GM12878 (cell line): ENCODE measurements at regions not wholly inside any gene's neighbourhood (a gene's known extent, or its start where the extent isn't known, plus 50 kb on each side); places are given as distances from the start of the nearest gene placed in this dataset.

ENCODE experiments used
- ATAC-seq: fragments of 200-7000 bp; cut with Tn5 transposase; 3 replicates; pipeline ENCODE4 v1.9.1; 2020; ENCODE audit warnings: mild to moderate bottlenecking, moderate library complexity
- BruUV-seq: library from RNA; stranded (reverse); fragments of 400-500 nt; replicated peaks from 2 replicates; lab custom pipeline; 2021; lab: Mats Ljungman, UMichigan
- CTCF ChIA-PET: fragments of 300-600 bp; sonication (Branson Sonifier 250); formaldehyde crosslinking; extraction: SDS; loops from one replicate; lab custom pipeline; 2021; ENCODE audit warnings: inconsistent platforms; lab: Yijun Ruan, JAX
- POLR2A ChIA-PET: fragments of 350-600 bp; formaldehyde crosslinking; extraction: SDS; loops from one replicate; lab custom pipeline; 2021; ENCODE audit warnings: inconsistent platforms; lab: Charles Lee
- RAD21 ChIA-PET: fragments of 300-600 bp; sonication (Branson Sonifier 250); formaldehyde crosslinking; loops from one replicate; lab custom pipeline; 2023; ENCODE audit warnings: antibody characterized with exemption; ENCODE audit not compliant: unreplicated experiment; lab: Charles Lee
- SMC1A ChIA-PET: fragments of 300-600 bp; sonication (Branson Sonifier 250); formaldehyde crosslinking; loops from one replicate; lab custom pipeline; 2023; ENCODE audit not compliant: unreplicated experiment, uncharacterized antibody; lab: Charles Lee
- DNase-seq: peaks from one replicate; pipeline ENCODE4 v3.0.0-alpha.2; 2011; ENCODE audit warnings: low read depth, low spot score
- FAIRE-seq: peaks from 3 replicates; lab custom pipeline; 2011; peaks lifted over from hg19 to GRCh38; lab: Jason Lieb, UNC
- H2AFZ ChIP-seq: 2 replicates; pipeline ENCODE4 v1.6.0; 2011; ENCODE audit warnings: low read depth, low read length, control low read depth; ENCODE audit not compliant: control insufficient read depth
- H3K27ac ChIP-seq: 2 replicates; pipeline ENCODE4 v1.5.1; 2011; ENCODE audit warnings: control low read depth; ENCODE audit not compliant: control insufficient read depth, insufficient read depth
- H3K27me3 ChIP-seq, 2 experiments: replicated peaks in 1 of 2; 2 replicates each; pipeline versions ENCODE4 v1.6.0 to v1.6.1; 2011; ENCODE audit warnings: low read length in 1 of 2; ENCODE audit not compliant: control insufficient read depth in 2 of 2, insufficient read depth in 2 of 2
- H3K36me3 ChIP-seq, 2 experiments: 2 replicates each; pipeline ENCODE4 v1.5.1; 2011; ENCODE audit warnings: low read length in 1 of 2; ENCODE audit not compliant: control insufficient read depth in 2 of 2, insufficient read depth in 2 of 2
- H3K4me1 ChIP-seq: 2 replicates; pipeline ENCODE4 v1.6.1; 2011; ENCODE audit warnings: mild to moderate bottlenecking, low read length, moderate library complexity, mixed read lengths; ENCODE audit not compliant: control insufficient read depth, insufficient read depth
- H3K4me2 ChIP-seq: 2 replicates; pipeline ENCODE4 v1.6.0; 2011; ENCODE audit warnings: control low read depth; ENCODE audit not compliant: control insufficient read depth, insufficient read depth
- H3K4me3 ChIP-seq: fragments of 200-600 bp; sonication (generic); 2 replicates; pipeline ENCODE4 v1.5.1; 2016
- H3K79me2 ChIP-seq: 2 replicates; pipeline ENCODE4 v1.6.0; 2011; ENCODE audit warnings: low read length; ENCODE audit not compliant: control insufficient read depth, insufficient read depth
- H3K9ac ChIP-seq: 2 replicates; pipeline ENCODE4 v1.8.0; 2011; ENCODE audit warnings: low read length, control low read depth, mixed read lengths; ENCODE audit not compliant: control insufficient read depth, insufficient read depth
- H3K9me3 ChIP-seq: replicated peaks from 3 replicates; pipeline ENCODE4 v1.5.1; 2011; ENCODE audit warnings: mild to moderate bottlenecking, low read length; ENCODE audit not compliant: control insufficient read depth, insufficient read depth
- H4K20me1 ChIP-seq: 2 replicates; pipeline ENCODE4 v1.6.0; 2011; ENCODE audit not compliant: control insufficient read depth, insufficient read depth
- DPF2 ChIP-seq: fragments of 450-650 bp; IDR thresholded peaks from 2 replicates; pipeline ENCODE4 v1.6.1; 2017; ENCODE audit warnings: mild to moderate bottlenecking
- NR2C1 ChIP-seq: fragments of 450-650 bp; IDR thresholded peaks from 2 replicates; pipeline ENCODE4 v1.6.1; 2017; ENCODE audit warnings: antibody characterized with exemption, mild to moderate bottlenecking, moderate library complexity
- PAX5 ChIP-seq: IDR thresholded peaks from 2 replicates; pipeline ENCODE4 v1.6.1; 2011; ENCODE audit warnings: low read depth, low read length, borderline replicate concordance
- RFX5 ChIP-seq: IDR thresholded peaks from 2 replicates; pipeline ENCODE4 v1.6.1; 2011; ENCODE audit warnings: low read depth, low read length, improper control_type of control experiment
- SMARCA5 ChIP-seq: fragments of 450-650 bp; IDR thresholded peaks from 2 replicates; pipeline ENCODE4 v1.6.1; 2017; ENCODE audit warnings: mild to moderate bottlenecking
- TCF7 ChIP-seq: IDR thresholded peaks from 2 replicates; pipeline ENCODE4 v1.6.1; 2014; ENCODE audit warnings: antibody characterized with exemption, borderline replicate concordance
- ZNF622 ChIP-seq: fragments of 450-650 bp; IDR thresholded peaks from 2 replicates; pipeline ENCODE4 v1.6.1; 2017; ENCODE audit warnings: mild to moderate bottlenecking, inconsistent platforms
- WGBS: methylation state at CpG from one replicate; pipeline ENCODE4 v1.1.6; 2016; ENCODE audit warnings: low lambda C conversion rate; ENCODE audit not compliant: insufficient replicate concordance, insufficient coverage; ENCODE audit errors: missing lambda C conversion rate; 5-methylcytosine and 5-hydroxymethylcytosine counted together
- in situ Hi-C: fragments of 300-500 bp; cut with MboI; formaldehyde crosslinking; loops from 9 replicates; pipeline ENCODE4 v1.14.3; 2018; ENCODE audit warnings: mixed read lengths
- intact Hi-C: fragments of 100-400 bp; cut with micrococcal nuclease; formaldehyde crosslinking; loops from one replicate; pipeline ENCODE4 v1.14.2; 2022; ENCODE audit not compliant: unreplicated experiment
- TF ChIP-seq, protein P1 (sequence below): fragments of 450-650 bp; IDR thresholded peaks from 2 replicates; pipeline ENCODE4 v1.6.1; 2017; ENCODE audit warnings: mild to moderate bottlenecking
- TF ChIP-seq, protein P2 (sequence below): fragments of 450-650 bp; formaldehyde crosslinking; IDR thresholded peaks from 2 replicates; pipeline ENCODE4 v1.5.0; 2022; ENCODE audit warnings: mild to moderate bottlenecking, missing genetic modification characterization

GRCh38 chr1:38334930-38335592 lies 288.5 kb upstream of the POU3F1 start (continued):
- TF ChIP-seq RFX5 (no peak), TCF7 (no peak), SMARCA5 (no peak)
- TF ChIP-seq, protein P1, sequence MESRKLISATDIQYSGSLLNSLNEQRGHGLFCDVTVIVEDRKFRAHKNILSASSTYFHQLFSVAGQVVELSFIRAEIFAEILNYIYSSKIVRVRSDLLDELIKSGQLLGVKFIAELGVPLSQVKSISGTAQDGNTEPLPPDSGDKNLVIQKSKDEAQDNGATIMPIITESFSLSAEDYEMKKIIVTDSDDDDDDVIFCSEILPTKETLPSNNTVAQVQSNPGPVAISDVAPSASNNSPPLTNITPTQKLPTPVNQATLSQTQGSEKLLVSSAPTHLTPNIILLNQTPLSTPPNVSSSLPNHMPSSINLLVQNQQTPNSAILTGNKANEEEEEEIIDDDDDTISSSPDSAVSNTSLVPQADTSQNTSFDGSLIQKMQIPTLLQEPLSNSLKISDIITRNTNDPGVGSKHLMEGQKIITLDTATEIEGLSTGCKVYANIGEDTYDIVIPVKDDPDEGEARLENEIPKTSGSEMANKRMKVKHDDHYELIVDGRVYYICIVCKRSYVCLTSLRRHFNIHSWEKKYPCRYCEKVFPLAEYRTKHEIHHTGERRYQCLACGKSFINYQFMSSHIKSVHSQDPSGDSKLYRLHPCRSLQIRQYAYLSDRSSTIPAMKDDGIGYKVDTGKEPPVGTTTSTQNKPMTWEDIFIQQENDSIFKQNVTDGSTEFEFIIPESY = no peak
- TF ChIP-seq, protein P2, sequence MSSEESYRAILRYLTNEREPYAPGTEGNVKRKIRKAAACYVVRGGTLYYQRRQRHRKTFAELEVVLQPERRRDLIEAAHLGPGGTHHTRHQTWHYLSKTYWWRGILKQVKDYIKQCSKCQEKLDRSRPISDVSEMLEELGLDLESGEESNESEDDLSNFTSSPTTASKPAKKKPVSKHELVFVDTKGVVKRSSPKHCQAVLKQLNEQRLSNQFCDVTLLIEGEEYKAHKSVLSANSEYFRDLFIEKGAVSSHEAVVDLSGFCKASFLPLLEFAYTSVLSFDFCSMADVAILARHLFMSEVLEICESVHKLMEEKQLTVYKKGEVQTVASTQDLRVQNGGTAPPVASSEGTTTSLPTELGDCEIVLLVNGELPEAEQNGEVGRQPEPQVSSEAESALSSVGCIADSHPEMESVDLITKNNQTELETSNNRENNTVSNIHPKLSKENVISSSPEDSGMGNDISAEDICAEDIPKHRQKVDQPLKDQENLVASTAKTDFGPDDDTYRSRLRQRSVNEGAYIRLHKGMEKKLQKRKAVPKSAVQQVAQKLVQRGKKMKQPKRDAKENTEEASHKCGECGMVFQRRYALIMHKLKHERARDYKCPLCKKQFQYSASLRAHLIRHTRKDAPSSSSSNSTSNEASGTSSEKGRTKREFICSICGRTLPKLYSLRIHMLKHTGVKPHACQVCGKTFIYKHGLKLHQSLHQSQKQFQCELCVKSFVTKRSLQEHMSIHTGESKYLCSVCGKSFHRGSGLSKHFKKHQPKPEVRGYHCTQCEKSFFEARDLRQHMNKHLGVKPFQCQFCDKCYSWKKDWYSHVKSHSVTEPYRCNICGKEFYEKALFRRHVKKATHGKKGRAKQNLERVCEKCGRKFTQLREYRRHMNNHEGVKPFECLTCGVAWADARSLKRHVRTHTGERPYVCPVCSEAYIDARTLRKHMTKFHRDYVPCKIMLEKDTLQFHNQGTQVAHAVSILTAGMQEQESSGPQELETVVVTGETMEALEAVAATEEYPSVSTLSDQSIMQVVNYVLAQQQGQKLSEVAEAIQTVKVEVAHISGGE = no peak

DNA sequence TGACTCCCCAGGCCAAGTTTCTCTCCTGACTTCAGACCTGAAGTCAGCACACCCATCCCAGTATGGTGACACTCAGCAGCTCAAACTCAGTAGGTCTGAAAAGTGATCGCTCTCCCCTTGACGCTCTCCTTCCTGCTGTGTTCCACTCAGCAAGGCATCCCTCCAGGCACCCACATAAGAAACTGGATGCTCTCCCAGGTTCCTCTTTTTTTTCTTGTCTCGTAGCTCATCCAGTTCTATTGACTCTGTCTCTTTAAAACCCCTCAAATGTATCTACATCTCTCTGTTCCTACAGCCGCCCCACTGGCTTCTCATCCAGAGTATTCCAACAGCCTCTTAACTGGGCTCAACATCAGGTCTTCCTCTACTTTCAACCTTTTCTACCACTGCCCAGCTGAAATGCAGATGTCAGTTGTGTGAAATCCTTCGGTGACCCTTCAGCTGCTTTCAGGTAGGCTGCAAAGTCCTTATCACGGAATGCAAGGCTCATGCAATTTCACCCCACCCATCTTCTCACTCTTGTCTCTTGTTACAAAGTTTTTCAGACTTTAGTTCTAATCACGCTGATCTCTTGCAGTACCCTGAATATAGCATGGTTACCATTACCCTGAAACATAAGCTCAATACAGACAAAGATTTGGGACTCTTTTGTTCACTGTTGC lies 286.2 kb upstream of the POU3F1 start:
- no TSS peak for BruUV-seq
- no peak for FAIRE-seq

More for the DNA sequence above, 286.2 kb upstream of the POU3F1 start:
- WGBS = 32% methylated on average over 7 of the region's 7 CpGs
- ChIA-PET CTCF (no interaction called here), SMC1A (no interaction called here), POLR2A (no interaction called here), RAD21 (no interaction called here)
- no peak overlapping the region for H3K9ac ChIP-seq
- in situ Hi-C loops = no loop called here
- no peak overlapping the region for H2AFZ ChIP-seq
- TF ChIP-seq PAX5 = no peak
- TF ChIP-seq ZNF622 = no peak
- no peak for TF ChIP-seq NR2C1
- no peak for TF ChIP-seq DPF2
- no peak for TF ChIP-seq SMARCA5
- no peaks in the 10 kb centered on the region; a peak in 3 of 4 replicates for H3K27me3 ChIP-seq
- no peaks in the 10 kb centered on the region for H3K79me2 ChIP-seq
- no peaks in the 10 kb centered on the region for H4K20me1 ChIP-seq
- intact Hi-C loops = no loop called here
- H3K4me1 ChIP-seq = no peaks in the 10 kb centered on the region
- H3K27ac ChIP-seq = no peak overlapping the region
- no peak for ATAC-seq
- no peak overlapping the region for H3K4me2 ChIP-seq
- H3K9me3 ChIP-seq = no peaks in the 10 kb centered on the region
- H3K36me3 ChIP-seq = no peaks in the 10 kb centered on the region
- H3K4me3 ChIP-seq = no peak overlapping the region
- DNase-seq = no peak
